ENCODE measurements at regions not wholly inside any gene's neighbourhood (a gene's known extent, or its start where the extent isn't known, plus 50 kb on each side); places are given as distances from the start of the nearest gene placed in this dataset.

GRCh38 chr1:193553564-193553963 is 367.2 kb upstream of the B3GALT2 start:
- no peak overlapping the region for H3K4me3 ChIP-seq (ENCODE audit: low read length)
- H3K4me1 ChIP-seq (ENCODE audit: control insufficient read depth, insufficient read depth, low read length): no peaks in the 10 kb centered on the region
- no peaks in the 10 kb centered on the region for H3K9me3 ChIP-seq (replicated peaks; ENCODE audit: low read length)
- no peaks in the 10 kb centered on the region for H3K36me3 ChIP-seq (ENCODE audit: insufficient read depth, low read length)
- no peak overlapping the region for H3K4me2 ChIP-seq (ENCODE audit: low read length)
- no peak overlapping the region for H3K9ac ChIP-seq (ENCODE audit: low read depth, low read length)
- no peaks in the 10 kb centered on the region for H3K27me3 ChIP-seq (ENCODE audit: control insufficient read depth, insufficient read depth, low read length)

GRCh38 chr1:193552274-193552673 is 365.9 kb upstream of the B3GALT2 start:
- no peaks in the 10 kb centered on the region for H3K4me1 ChIP-seq (ENCODE audit: control insufficient read depth, insufficient read depth, low read length)
- H3K9me3 ChIP-seq (replicated peaks; ENCODE audit: low read length): no peaks in the 10 kb centered on the region
- no peak overlapping the region for H3K4me2 ChIP-seq (ENCODE audit: low read length)
- no peaks in the 10 kb centered on the region for H3K27me3 ChIP-seq (ENCODE audit: control insufficient read depth, insufficient read depth, low read length)
- H3K4me3 ChIP-seq (ENCODE audit: low read length): no peak overlapping the region
- H3K9ac ChIP-seq (ENCODE audit: low read depth, low read length): no peak overlapping the region
- H3K36me3 ChIP-seq (ENCODE audit: insufficient read depth, low read length): no peaks in the 10 kb centered on the region

GRCh38 chr1:193549081-193549480 is 362.7 kb upstream of the B3GALT2 start:
- H3K4me1 ChIP-seq (ENCODE audit: control insufficient read depth, insufficient read depth, low read length): no peaks in the 10 kb centered on the region
- H3K4me2 ChIP-seq (ENCODE audit: low read length): no peak overlapping the region
- H3K4me3 ChIP-seq (ENCODE audit: low read length): no peak overlapping the region
- H3K9me3 ChIP-seq (replicated peaks; ENCODE audit: low read length): no peaks in the 10 kb centered on the region
- H3K36me3 ChIP-seq (ENCODE audit: insufficient read depth, low read length): no peaks in the 10 kb centered on the region
- no peak overlapping the region for H3K9ac ChIP-seq (ENCODE audit: low read depth, low read length)
- H3K27me3 ChIP-seq (ENCODE audit: control insufficient read depth, insufficient read depth, low read length): no peaks in the 10 kb centered on the region

GRCh38 chr1:193545171-193545570 is 358.8 kb upstream of the B3GALT2 start:
- Histone ChIP-seq H3K36me3 (ENCODE audit: insufficient read depth, low read length) (no peaks in the 10 kb centered on the region), H3K27me3 (ENCODE audit: control insufficient read depth, insufficient read depth, low read length) (peaks cover 5% of the 10 kb centered on the region), H3K9ac (ENCODE audit: low read depth, low read length) (no peak overlapping the region), H3K4me2 (ENCODE audit: low read length) (no peak overlapping the region), H3K4me3 (ENCODE audit: low read length) (no peak overlapping the region), H3K9me3 (replicated peaks; ENCODE audit: low read length) (no peaks in the 10 kb centered on the region), H3K4me1 (ENCODE audit: control insufficient read depth, insufficient read depth, low read length) (no peaks in the 10 kb centered on the region)

- Histone ChIP-seq H3K4me2 (ENCODE audit: low read length) (no peak overlapping the region), H3K4me3 (ENCODE audit: low read length) (no peak overlapping the region), H3K4me1 (ENCODE audit: control insufficient read depth, insufficient read depth, low read length) (no peaks in the 10 kb centered on the region)
These were observed 356.8 kb upstream of the B3GALT2 start for GRCh38 chr1:193543259-193543658.

GRCh38 chr1:193542690-193543089 is 356.3 kb upstream of the B3GALT2 start:
- Histone ChIP-seq H3K4me1 (ENCODE audit: control insufficient read depth, insufficient read depth, low read length) (no peaks in the 10 kb centered on the region), H3K4me2 (ENCODE audit: low read length) (no peak overlapping the region), H3K9me3 (replicated peaks; ENCODE audit: low read length) (no peaks in the 10 kb centered on the region), H3K9ac (ENCODE audit: low read depth, low read length) (no peak overlapping the region), H3K36me3 (ENCODE audit: insufficient read depth, low read length) (no peaks in the 10 kb centered on the region), H3K4me3 (ENCODE audit: low read length) (no peak overlapping the region), H3K27me3 (ENCODE audit: control insufficient read depth, insufficient read depth, low read length) (peaks cover 5% of the 10 kb centered on the region)

More at GRCh38 chr1:193543259-193543658, 356.8 kb upstream of the B3GALT2 start:
- Histone ChIP-seq H3K27me3 (ENCODE audit: control insufficient read depth, insufficient read depth, low read length) (peaks cover 5% of the 10 kb centered on the region), H3K36me3 (ENCODE audit: insufficient read depth, low read length) (no peaks in the 10 kb centered on the region), H3K9ac (ENCODE audit: low read depth, low read length) (no peak overlapping the region), H3K9me3 (replicated peaks; ENCODE audit: low read length) (no peaks in the 10 kb centered on the region)

- H3K27me3 ChIP-seq (ENCODE audit: control insufficient read depth, insufficient read depth, low read length): peaks cover 5% of the 10 kb centered on the region
- H3K4me1 ChIP-seq (ENCODE audit: control insufficient read depth, insufficient read depth, low read length): no peaks in the 10 kb centered on the region
- H3K36me3 ChIP-seq (ENCODE audit: insufficient read depth, low read length): no peaks in the 10 kb centered on the region
- H3K4me3 ChIP-seq (ENCODE audit: low read length): no peak overlapping the region
- no peak overlapping the region for H3K9ac ChIP-seq (ENCODE audit: low read depth, low read length)
- no peak overlapping the region for H3K4me2 ChIP-seq (ENCODE audit: low read length)
- no peaks in the 10 kb centered on the region for H3K9me3 ChIP-seq (replicated peaks; ENCODE audit: low read length)
These were observed 354.1 kb upstream of the B3GALT2 start for GRCh38 chr1:193540511-193540910.

- peaks cover 5% of the 10 kb centered on the region for H3K27me3 ChIP-seq (ENCODE audit: control insufficient read depth, insufficient read depth, low read length)
- no peak overlapping the region for H3K9ac ChIP-seq (ENCODE audit: low read depth, low read length)
- no peaks in the 10 kb centered on the region for H3K9me3 ChIP-seq (replicated peaks; ENCODE audit: low read length)
- no peak overlapping the region for H3K4me3 ChIP-seq (ENCODE audit: low read length)
- H3K36me3 ChIP-seq (ENCODE audit: insufficient read depth, low read length): no peaks in the 10 kb centered on the region
- H3K4me1 ChIP-seq (ENCODE audit: control insufficient read depth, insufficient read depth, low read length): no peaks in the 10 kb centered on the region
- H3K4me2 ChIP-seq (ENCODE audit: low read length): no peak overlapping the region
These were observed 353.5 kb upstream of the B3GALT2 start for GRCh38 chr1:193539731-193540459.

- Histone ChIP-seq H3K9ac (ENCODE audit: low read depth, low read length) (no peak overlapping the region), H3K27me3 (ENCODE audit: control insufficient read depth, insufficient read depth, low read length) (peaks cover 4% of the 10 kb centered on the region), H3K4me2 (ENCODE audit: low read length) (no peak overlapping the region), H3K9me3 (replicated peaks; ENCODE audit: low read length) (no peaks in the 10 kb centered on the region), H3K36me3 (ENCODE audit: insufficient read depth, low read length) (no peaks in the 10 kb centered on the region), H3K4me1 (ENCODE audit: control insufficient read depth, insufficient read depth, low read length) (no peaks in the 10 kb centered on the region), H3K4me3 (ENCODE audit: low read length) (no peak overlapping the region)
These were observed 352.3 kb upstream of the B3GALT2 start for GRCh38 chr1:193538680-193539079.

- Histone ChIP-seq H3K4me3 (ENCODE audit: low read length) (no peak overlapping the region), H3K9ac (ENCODE audit: low read depth, low read length) (no peak overlapping the region), H3K4me2 (ENCODE audit: low read length) (no peak overlapping the region), H3K36me3 (ENCODE audit: insufficient read depth, low read length) (no peaks in the 10 kb centered on the region), H3K4me1 (ENCODE audit: control insufficient read depth, insufficient read depth, low read length) (no peaks in the 10 kb centered on the region), H3K9me3 (replicated peaks; ENCODE audit: low read length) (no peaks in the 10 kb centered on the region), H3K27me3 (ENCODE audit: control insufficient read depth, insufficient read depth, low read length) (no peaks in the 10 kb centered on the region)
These were observed 351.6 kb upstream of the B3GALT2 start for GRCh38 chr1:193538003-193538354.

GRCh38 chr1:193537266-193538002 is 351.0 kb upstream of the B3GALT2 start:
- H3K27me3 ChIP-seq (ENCODE audit: control insufficient read depth, insufficient read depth, low read length): no peaks in the 10 kb centered on the region
- no peak overlapping the region for H3K4me3 ChIP-seq (ENCODE audit: low read length)
- no peaks in the 10 kb centered on the region for H3K4me1 ChIP-seq (ENCODE audit: control insufficient read depth, insufficient read depth, low read length)
- no peaks in the 10 kb centered on the region for H3K9me3 ChIP-seq (replicated peaks; ENCODE audit: low read length)
- H3K36me3 ChIP-seq (ENCODE audit: insufficient read depth, low read length): no peaks in the 10 kb centered on the region
- no peak overlapping the region for H3K4me2 ChIP-seq (ENCODE audit: low read length)
- no peak overlapping the region for H3K9ac ChIP-seq (ENCODE audit: low read depth, low read length)

- Histone ChIP-seq H3K4me1 (ENCODE audit: control insufficient read depth, insufficient read depth, low read length) (no peaks in the 10 kb centered on the region), H3K36me3 (ENCODE audit: insufficient read depth, low read length) (no peaks in the 10 kb centered on the region), H3K4me3 (ENCODE audit: low read length) (no peak overlapping the region), H3K9ac (ENCODE audit: low read depth, low read length) (no peak overlapping the region), H3K9me3 (replicated peaks; ENCODE audit: low read length) (no peaks in the 10 kb centered on the region), H3K4me2 (ENCODE audit: low read length) (no peak overlapping the region), H3K27me3 (ENCODE audit: control insufficient read depth, insufficient read depth, low read length) (no peaks in the 10 kb centered on the region)
These were observed 347.4 kb upstream of the B3GALT2 start for GRCh38 chr1:193533853-193534252.

Data from skeletal muscle satellite cell (primary cell).